COLO668 (cell line): ENCODE measurements at regions not wholly inside any gene's neighbourhood (a gene's known extent, or its start where the extent isn't known, plus 50 kb on each side); places are given as distances from the start of the nearest gene placed in this dataset.

Experiments
- DNase-seq: peaks from one replicate; lab custom pipeline; 2025; ENCODE audit not compliant: unreplicated experiment; lab: John Stamatoyannopoulos, UW

- DNase-seq, result no peak
Measured at GRCh38 chr5:124997186-124997893, 250.9 kb upstream of the ZNF608 start.

DNA sequence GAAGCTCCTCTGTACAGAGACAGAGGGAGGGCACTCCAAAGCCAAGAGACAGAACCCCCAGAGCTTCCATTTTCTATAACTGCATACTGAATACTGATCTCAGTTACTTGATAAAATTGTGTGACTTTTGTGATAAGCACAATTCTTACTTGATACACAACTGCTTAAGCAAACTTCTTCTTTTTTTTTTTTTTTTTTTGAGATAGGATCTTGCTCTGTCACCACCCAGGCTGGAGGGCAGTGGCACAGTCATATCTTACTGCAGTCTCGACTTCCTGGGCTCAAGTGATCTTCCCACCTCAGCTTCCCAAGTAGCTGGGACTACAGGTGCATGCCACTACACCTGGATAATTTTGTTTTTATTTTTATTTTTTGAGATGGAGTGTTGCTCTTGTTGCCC, 252.1 kb upstream of the ZNF608 start:
- DNase-seq, result no peak

- DNase-seq, result no peak
Measured at GRCh38 chr5:125002727-125003598, 256.5 kb upstream of the ZNF608 start.

DNA sequence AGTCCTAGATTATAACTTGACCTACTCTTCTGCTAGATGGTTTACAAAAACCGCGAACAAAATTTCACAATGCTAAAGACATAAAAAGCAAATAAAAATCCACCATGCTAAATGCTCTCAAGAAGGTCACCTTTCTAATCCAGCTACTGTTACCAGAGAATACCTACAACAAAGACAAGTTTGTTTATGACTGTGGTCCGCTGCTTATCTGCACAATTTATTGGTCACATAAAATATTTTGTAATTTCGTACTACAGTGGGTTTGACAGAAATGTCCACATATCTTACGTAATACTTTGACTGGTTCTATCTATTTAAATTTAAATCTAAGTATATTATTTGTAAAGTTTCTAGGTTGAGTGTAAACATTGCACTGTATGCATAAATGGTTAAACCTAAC, 257.6 kb upstream of the ZNF608 start:
- no peak for DNase-seq

GRCh38 chr5:125005266-125005665, 258.8 kb upstream of the ZNF608 start:
- DNase-seq, result no peak

GRCh38 chr5:125006011-125006685, 259.7 kb upstream of the ZNF608 start:
- DNase-seq, result peak; percentile 22

- DNase-seq, result no peak
Measured at GRCh38 chr5:125010356-125010755, 263.9 kb upstream of the ZNF608 start.

DNA sequence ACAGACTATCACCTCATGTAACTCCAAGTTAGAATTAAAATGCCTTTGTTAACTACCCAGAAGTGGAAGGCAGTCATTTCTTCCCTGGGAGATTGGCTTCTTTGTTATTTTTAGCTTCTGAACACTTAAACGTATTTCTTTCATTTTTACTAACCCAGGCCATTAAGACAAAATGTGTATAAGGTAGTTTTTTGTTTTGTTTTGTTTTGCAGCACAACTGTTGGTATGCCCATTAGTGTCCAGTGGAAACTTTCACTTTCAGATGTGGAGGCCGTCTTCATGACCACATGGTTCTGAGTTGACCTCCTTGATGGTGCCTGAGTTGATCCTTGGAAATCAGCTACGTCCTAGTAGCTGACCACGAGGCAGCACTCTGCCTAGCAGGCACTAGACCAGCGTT, 264.6 kb upstream of the ZNF608 start:
- DNase-seq, result no peak

GRCh38 chr5:125011419-125011818, 265.0 kb upstream of the ZNF608 start:
- DNase-seq, result peak; percentile 3

DNA sequence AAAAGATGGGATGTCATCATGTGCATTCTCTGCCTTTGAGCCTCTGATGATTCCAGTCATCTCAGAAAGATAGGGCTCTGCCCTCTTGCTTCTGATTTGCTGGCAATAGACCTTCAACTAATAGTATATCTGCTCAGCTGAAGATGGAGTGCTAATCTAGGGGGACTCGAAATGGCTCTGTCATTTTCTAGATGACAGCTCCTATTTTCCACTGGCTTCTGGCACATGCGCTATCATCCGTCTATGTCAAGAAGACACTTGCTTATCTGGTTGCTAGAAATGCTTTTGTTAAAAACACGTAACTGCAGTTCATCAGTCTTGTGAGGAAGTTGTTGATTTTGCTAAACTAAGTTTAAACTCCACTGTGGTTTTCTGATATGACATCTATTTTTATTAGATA, 265.5 kb upstream of the ZNF608 start:
- DNase-seq, result no peak

- no peak for DNase-seq
Measured at GRCh38 chr5:125012727-125013451, 266.4 kb upstream of the ZNF608 start.

DNA sequence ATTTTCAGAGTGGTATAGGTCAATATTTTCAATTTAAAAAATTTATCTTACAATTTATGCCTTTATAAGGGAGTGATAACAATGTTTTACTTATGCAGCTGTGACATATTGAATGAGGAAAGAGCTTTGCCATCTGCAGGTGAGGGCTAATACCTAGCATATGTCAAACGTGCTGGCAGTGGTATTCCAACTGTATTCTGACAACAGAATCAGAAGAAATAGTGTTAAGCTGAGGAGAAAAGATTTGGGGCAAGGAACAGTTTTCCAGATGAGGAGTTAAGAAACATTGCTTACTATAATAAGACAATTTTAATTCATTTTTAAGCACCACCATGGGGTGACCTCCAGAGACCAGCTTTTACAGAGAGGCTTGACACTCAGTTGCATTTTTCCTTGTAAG, 267.8 kb upstream of the ZNF608 start:
- DNase-seq, result no peak

GRCh38 chr5:125017796-125018195, 271.4 kb upstream of the ZNF608 start:
- DNase-seq, result no peak

DNA sequence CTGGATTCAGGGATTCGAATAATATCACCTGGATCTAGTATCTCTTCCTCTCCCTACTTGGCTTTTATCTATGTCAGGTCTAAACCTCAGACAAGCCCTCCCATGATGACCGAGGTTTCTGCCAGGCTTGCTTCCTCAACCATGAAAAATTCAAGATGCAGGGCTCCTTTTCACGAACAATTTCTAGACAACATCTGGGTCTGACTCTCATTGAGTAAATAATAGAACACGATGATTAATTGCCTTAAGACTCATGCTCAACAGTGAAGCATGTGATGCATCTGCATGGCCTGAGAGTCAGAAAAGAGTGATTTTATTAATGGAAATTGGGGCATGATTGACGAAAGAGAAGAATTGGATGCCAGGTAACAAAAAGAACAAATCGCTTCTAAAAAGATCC, 277.2 kb upstream of the ZNF608 start:
- DNase-seq, result no peak

GRCh38 chr5:125026867-125027731, 280.7 kb upstream of the ZNF608 start:
- no peak for DNase-seq

GRCh38 chr5:125032286-125032685, 285.8 kb upstream of the ZNF608 start:
- DNase-seq, result no peak

- no peak for DNase-seq
Measured at GRCh38 chr5:125033602-125034001, 287.2 kb upstream of the ZNF608 start.

- no peak for DNase-seq
Measured at GRCh38 chr5:125034331-125034730, 287.9 kb upstream of the ZNF608 start.

- DNase-seq, result no peak
Measured at GRCh38 chr5:125036494-125036893, 290.1 kb upstream of the ZNF608 start.

DNA sequence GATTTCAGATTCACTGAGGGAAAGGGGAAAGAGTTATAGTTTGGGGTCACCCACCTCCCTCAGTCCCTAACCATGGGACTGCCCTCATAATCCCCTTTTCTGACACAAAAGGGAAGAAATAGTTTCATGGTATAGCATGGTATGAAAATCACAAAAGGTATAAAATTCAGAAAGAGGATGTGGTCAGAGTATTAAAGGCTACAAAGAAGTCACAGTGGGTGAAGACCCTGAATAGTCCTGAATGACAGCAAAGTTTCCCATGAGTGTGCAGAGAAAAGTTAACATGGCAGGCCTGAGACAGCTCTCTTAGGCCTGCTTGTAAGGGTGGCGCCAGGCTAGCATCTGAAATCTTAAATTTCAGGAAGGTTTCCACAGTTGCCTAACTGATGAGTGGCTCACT, 290.6 kb upstream of the ZNF608 start:
- DNase-seq, result no peak
